ENCODE measurements at regions not wholly inside any gene's neighbourhood (a gene's known extent, or its start where the extent isn't known, plus 50 kb on each side); places are given as distances from the start of the nearest gene placed in this dataset.

- TF ChIP-seq ZBTB33 (CRISPR knock-in tag; IDR thresholded peaks at IDR 0.05) (no peak), U2AF1 (optimal IDR thresholded peaks at IDR 0.05; ENCODE audit: low read depth, low read length) (no peak), ZNF780A (CRISPR knock-in tag; IDR thresholded peaks at IDR 0.05) (no peak), ZNF76 (CRISPR knock-in tag; IDR thresholded peaks at IDR 0.05; ENCODE audit: borderline replicate concordance) (no peak), SRSF7 (optimal IDR thresholded peaks at IDR 0.05; ENCODE audit: low read depth, low read length) (no peak), MEIS2 (IDR thresholded peaks at IDR 0.05; ENCODE audit: partially characterized antibody) (no peak), NFIC (IDR thresholded peaks at IDR 0.05) (no peak), CAMTA2 (CRISPR knock-in tag; conservative IDR thresholded peaks at IDR 0.05) (no peak), EP300 (IDR thresholded peaks at IDR 0.05; ENCODE audit: low read length) (no peak), ETV6 (IDR thresholded peaks at IDR 0.05; ENCODE audit: borderline replicate concordance in 1 of 2, low read depth in 2 of 2, low read length in 1 of 2) (no peak), ETV6 (CRISPR knock-in tag; IDR thresholded peaks at IDR 0.05; ENCODE audit: borderline replicate concordance) (no peak), RBM15 (IDR thresholded peaks at IDR 0.05; ENCODE audit: insufficient read depth, low read length) (no peak), ZSCAN29 (IDR thresholded peaks at IDR 0.05) (no peak), CHD2 (IDR thresholded peaks at IDR 0.05; ENCODE audit: low read depth, low read length) (no peak)
- TF ChIP-seq, protein P1, sequence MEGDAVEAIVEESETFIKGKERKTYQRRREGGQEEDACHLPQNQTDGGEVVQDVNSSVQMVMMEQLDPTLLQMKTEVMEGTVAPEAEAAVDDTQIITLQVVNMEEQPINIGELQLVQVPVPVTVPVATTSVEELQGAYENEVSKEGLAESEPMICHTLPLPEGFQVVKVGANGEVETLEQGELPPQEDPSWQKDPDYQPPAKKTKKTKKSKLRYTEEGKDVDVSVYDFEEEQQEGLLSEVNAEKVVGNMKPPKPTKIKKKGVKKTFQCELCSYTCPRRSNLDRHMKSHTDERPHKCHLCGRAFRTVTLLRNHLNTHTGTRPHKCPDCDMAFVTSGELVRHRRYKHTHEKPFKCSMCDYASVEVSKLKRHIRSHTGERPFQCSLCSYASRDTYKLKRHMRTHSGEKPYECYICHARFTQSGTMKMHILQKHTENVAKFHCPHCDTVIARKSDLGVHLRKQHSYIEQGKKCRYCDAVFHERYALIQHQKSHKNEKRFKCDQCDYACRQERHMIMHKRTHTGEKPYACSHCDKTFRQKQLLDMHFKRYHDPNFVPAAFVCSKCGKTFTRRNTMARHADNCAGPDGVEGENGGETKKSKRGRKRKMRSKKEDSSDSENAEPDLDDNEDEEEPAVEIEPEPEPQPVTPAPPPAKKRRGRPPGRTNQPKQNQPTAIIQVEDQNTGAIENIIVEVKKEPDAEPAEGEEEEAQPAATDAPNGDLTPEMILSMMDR (IDR thresholded peaks at IDR 0.05 in 2 of 3, conservative IDR thresholded peaks at IDR 0.05 in 1 of 3; ENCODE audit: insufficient read depth in 2 of 3, low read depth in 1 of 3, low read length in 3 of 3) = no peak
Observed at GRCh38 chr2:81852651-81853050, 1548.1 kb upstream of the LRRTM1 start.
